ENCODE measurements at regions not wholly inside any gene's neighbourhood (a gene's known extent, or its start where the extent isn't known, plus 50 kb on each side); places are given as distances from the start of the nearest gene placed in this dataset.

- TF ChIP-seq POLR2AphosphoS5 (IDR thresholded peaks at IDR 0.05; ENCODE audit: insufficient read depth, low read depth, low read length) = no peak
- no peak for TF ChIP-seq CTCF (IDR thresholded peaks at IDR 0.05; ENCODE audit: extremely low read depth in 1 of 2, insufficient read depth in 1 of 2, low read depth in 1 of 2, low read length in 2 of 2)
- TF ChIP-seq POLR2A (IDR thresholded peaks at IDR 0.05; ENCODE audit: low read depth, low read length) = no peak
- no peak for TF ChIP-seq EZH2 (IDR thresholded peaks at IDR 0.05; ENCODE audit: borderline replicate concordance, low read depth, low read length, severe bottlenecking)
- no peak for TF ChIP-seq JUN (IDR thresholded peaks at IDR 0.05; ENCODE audit: borderline replicate concordance, insufficient read depth, insufficient read length, low read depth)
- TF ChIP-seq MAX (IDR thresholded peaks at IDR 0.05; ENCODE audit: insufficient read depth, insufficient read length) = no peak
- TF ChIP-seq FOS (IDR thresholded peaks at IDR 0.05; ENCODE audit: borderline replicate concordance, insufficient read depth, low read length) = no peak
- no peak for TF ChIP-seq GATA2 (IDR thresholded peaks at IDR 0.05; ENCODE audit: insufficient read depth, insufficient read length, low read depth, low read length)
Measured at GRCh38 chr5:107047048-107047447, 623.7 kb downstream of the EFNA5 start.

Data from endothelial cell of umbilical vein (primary cell).